GM12878 (cell line): ENCODE measurements at regions not wholly inside any gene's neighbourhood (a gene's known extent, or its start where the extent isn't known, plus 50 kb on each side); places are given as distances from the start of the nearest gene placed in this dataset.

Experiments
- ATAC-seq: fragments of 200-7000 bp; cut with Tn5 transposase; 3 replicates; pipeline ENCODE4 v1.9.1; 2020; ENCODE audit warnings: mild to moderate bottlenecking, moderate library complexity
- BruUV-seq: library from RNA; stranded (reverse); fragments of 400-500 nt; replicated peaks from 2 replicates; lab custom pipeline; 2021; lab: Mats Ljungman, UMichigan
- CTCF ChIA-PET: fragments of 300-600 bp; sonication (Branson Sonifier 250); formaldehyde crosslinking; extraction: SDS; loops from one replicate; lab custom pipeline; 2021; ENCODE audit warnings: inconsistent platforms; lab: Yijun Ruan, JAX
- POLR2A ChIA-PET: fragments of 350-600 bp; formaldehyde crosslinking; extraction: SDS; loops from one replicate; lab custom pipeline; 2021; ENCODE audit warnings: inconsistent platforms; lab: Charles Lee
- RAD21 ChIA-PET: fragments of 300-600 bp; sonication (Branson Sonifier 250); formaldehyde crosslinking; loops from one replicate; lab custom pipeline; 2023; ENCODE audit warnings: antibody characterized with exemption; ENCODE audit not compliant: unreplicated experiment; lab: Charles Lee
- SMC1A ChIA-PET: fragments of 300-600 bp; sonication (Branson Sonifier 250); formaldehyde crosslinking; loops from one replicate; lab custom pipeline; 2023; ENCODE audit not compliant: unreplicated experiment, uncharacterized antibody; lab: Charles Lee
- DNase-seq: peaks from one replicate; pipeline ENCODE4 v3.0.0-alpha.2; 2011; ENCODE audit warnings: low read depth, low spot score
- FAIRE-seq: peaks from 3 replicates; lab custom pipeline; 2011; peaks lifted over from hg19 to GRCh38; lab: Jason Lieb, UNC
- H2AFZ ChIP-seq: 2 replicates; pipeline ENCODE4 v1.6.0; 2011; ENCODE audit warnings: low read depth, low read length, control low read depth; ENCODE audit not compliant: control insufficient read depth
- H3K27ac ChIP-seq: 2 replicates; pipeline ENCODE4 v1.5.1; 2011; ENCODE audit warnings: control low read depth; ENCODE audit not compliant: control insufficient read depth, insufficient read depth
- H3K27me3 ChIP-seq, 2 experiments: replicated peaks in 1 of 2; 2 replicates each; pipeline versions ENCODE4 v1.6.0 to v1.6.1; 2011; ENCODE audit warnings: low read length in 1 of 2; ENCODE audit not compliant: control insufficient read depth in 2 of 2, insufficient read depth in 2 of 2
- H3K36me3 ChIP-seq, 2 experiments: 2 replicates each; pipeline ENCODE4 v1.5.1; 2011; ENCODE audit warnings: low read length in 1 of 2; ENCODE audit not compliant: control insufficient read depth in 2 of 2, insufficient read depth in 2 of 2
- H3K4me1 ChIP-seq: 2 replicates; pipeline ENCODE4 v1.6.1; 2011; ENCODE audit warnings: mild to moderate bottlenecking, low read length, moderate library complexity, mixed read lengths; ENCODE audit not compliant: control insufficient read depth, insufficient read depth
- H3K4me2 ChIP-seq: 2 replicates; pipeline ENCODE4 v1.6.0; 2011; ENCODE audit warnings: control low read depth; ENCODE audit not compliant: control insufficient read depth, insufficient read depth
- H3K4me3 ChIP-seq: fragments of 200-600 bp; sonication (generic); 2 replicates; pipeline ENCODE4 v1.5.1; 2016
- H3K79me2 ChIP-seq: 2 replicates; pipeline ENCODE4 v1.6.0; 2011; ENCODE audit warnings: low read length; ENCODE audit not compliant: control insufficient read depth, insufficient read depth
- H3K9ac ChIP-seq: 2 replicates; pipeline ENCODE4 v1.8.0; 2011; ENCODE audit warnings: low read length, control low read depth, mixed read lengths; ENCODE audit not compliant: control insufficient read depth, insufficient read depth
- H3K9me3 ChIP-seq: replicated peaks from 3 replicates; pipeline ENCODE4 v1.5.1; 2011; ENCODE audit warnings: mild to moderate bottlenecking, low read length; ENCODE audit not compliant: control insufficient read depth, insufficient read depth
- H4K20me1 ChIP-seq: 2 replicates; pipeline ENCODE4 v1.6.0; 2011; ENCODE audit not compliant: control insufficient read depth, insufficient read depth
- BCLAF1 ChIP-seq: fragments of 450-650 bp; IDR thresholded peaks from 2 replicates; pipeline ENCODE4 v1.6.1; 2017; ENCODE audit warnings: antibody characterized with exemption, mild to moderate bottlenecking, moderate library complexity
- ETV6 ChIP-seq, 2 experiments: fragments of 450-650 bp in 1 of 2; IDR thresholded peaks in 1 of 2; conservative IDR thresholded peaks in 1 of 2; 2 replicates each; pipeline ENCODE4 v1.6.1; 2014; ENCODE audit warnings: antibody characterized with exemption in 1 of 2, borderline replicate concordance in 1 of 2, low read depth in 1 of 2, mild to moderate bottlenecking in 1 of 2, moderate library complexity in 1 of 2
- HCFC1 ChIP-seq: fragments of 150-350 bp; IDR thresholded peaks from 2 replicates; pipeline ENCODE4 v1.6.1; 2014; ENCODE audit warnings: low read length
- HDGF ChIP-seq: fragments of 450-650 bp; IDR thresholded peaks from 2 replicates; pipeline ENCODE4 v1.6.1; 2016; ENCODE audit warnings: antibody characterized with exemption
- PAX5 ChIP-seq: IDR thresholded peaks from 2 replicates; pipeline ENCODE4 v1.6.1; 2011; ENCODE audit warnings: low read depth, low read length, borderline replicate concordance
- PKNOX1 ChIP-seq: fragments of 450-650 bp; IDR thresholded peaks from 2 replicates; pipeline ENCODE4 v1.6.1; 2016; ENCODE audit warnings: mild to moderate bottlenecking
- RB1 ChIP-seq: fragments of 450-650 bp; formaldehyde crosslinking; IDR thresholded peaks from 2 replicates; pipeline ENCODE4 v1.6.1; 2017; ENCODE audit warnings: mild to moderate bottlenecking, borderline replicate concordance
- RCOR1 ChIP-seq: conservative IDR thresholded peaks from 2 replicates; pipeline ENCODE4 v1.6.1; 2012; ENCODE audit warnings: low read depth, low read length, improper control_type of control experiment
- RELA ChIP-seq: fragments of 450-650 bp; IDR thresholded peaks from 2 replicates; pipeline ENCODE4 v1.8.0; 2014; ENCODE audit warnings: borderline replicate concordance; ENCODE audit not compliant: partially characterized antibody
- SMAD1 ChIP-seq: fragments of 450-650 bp; IDR thresholded peaks from 2 replicates; pipeline ENCODE4 v1.6.1; 2018; ENCODE audit warnings: mild to moderate bottlenecking, low read depth; ENCODE audit not compliant: partially characterized antibody
- TAF1 ChIP-seq: IDR thresholded peaks from 2 replicates; pipeline ENCODE4 v1.6.1; 2011; ENCODE audit warnings: mild to moderate bottlenecking, low read depth, low read length, borderline replicate concordance
- TCF3 ChIP-seq: IDR thresholded peaks from 2 replicates; pipeline ENCODE4 v1.6.1; 2012; ENCODE audit warnings: low read depth, mild to moderate bottlenecking, low read length, borderline replicate concordance; ENCODE audit not compliant: insufficient read depth
- WGBS: methylation state at CpG from one replicate; pipeline ENCODE4 v1.1.6; 2016; ENCODE audit warnings: low lambda C conversion rate; ENCODE audit not compliant: insufficient replicate concordance, insufficient coverage; ENCODE audit errors: missing lambda C conversion rate; 5-methylcytosine and 5-hydroxymethylcytosine counted together
- in situ Hi-C: fragments of 300-500 bp; cut with MboI; formaldehyde crosslinking; loops from 9 replicates; pipeline ENCODE4 v1.14.3; 2018; ENCODE audit warnings: mixed read lengths
- intact Hi-C: fragments of 100-400 bp; cut with micrococcal nuclease; formaldehyde crosslinking; loops from one replicate; pipeline ENCODE4 v1.14.2; 2022; ENCODE audit not compliant: unreplicated experiment
- TF ChIP-seq, protein P1 (sequence below): fragments of 450-650 bp; conservative IDR thresholded peaks from 2 replicates; pipeline ENCODE4 v1.6.1; 2017; ENCODE audit warnings: mild to moderate bottlenecking, moderate library complexity

GRCh38 chr18:57278933-57279332 is 73.4 kb upstream of the ST8SIA3 start:
- Histone ChIP-seq H3K79me2 (no peaks in the 10 kb centered on the region), H3K4me3 (no peak overlapping the region), H2AFZ (no peak overlapping the region), H3K9ac (no peak overlapping the region), H3K27ac (no peak overlapping the region), H3K9me3 (no peaks in the 10 kb centered on the region), H4K20me1 (no peaks in the 10 kb centered on the region), H3K27me3 (no peaks in the 10 kb centered on the region; a peak in 2 of 4 replicates), H3K4me1 (no peaks in the 10 kb centered on the region), H3K4me2 (no peak overlapping the region), H3K36me3 (no peaks in the 10 kb centered on the region)
- ChIA-PET CTCF (no interaction called here), RAD21 (no interaction called here), SMC1A (no interaction called here), POLR2A (no interaction called here)
- no TSS peak for BruUV-seq
- intact Hi-C loops: no loop called here
- DNase-seq: no peak
- in situ Hi-C loops: no loop called here
- no peak for FAIRE-seq
- no peak for ATAC-seq
- no peak for TF ChIP-seq ETV6 (conservative IDR thresholded peaks at IDR 0.05 in 1 of 2, IDR thresholded peaks at IDR 0.05 in 1 of 2; ENCODE audit: borderline replicate concordance in 1 of 2, low read depth in 1 of 2)
- TF ChIP-seq PKNOX1: no peak

- intact Hi-C loops: no loop called here
- no TSS peak for BruUV-seq
- Histone ChIP-seq H3K4me2 (no peak overlapping the region), H3K4me1 (peaks cover under 1% of the 10 kb centered on the region; the same call in 1 of the 2 replicates), H3K4me3 (no peak overlapping the region), H3K9me3 (no peaks in the 10 kb centered on the region), H3K79me2 (no peaks in the 10 kb centered on the region), H3K9ac (no peak overlapping the region), H2AFZ (no peak overlapping the region), H3K36me3 (no peaks in the 10 kb centered on the region), H3K27me3 (no peaks in the 10 kb centered on the region; a peak in 1 of 4 replicates), H3K27ac (no peak overlapping the region), H4K20me1 (no peaks in the 10 kb centered on the region)
- DNase-seq: no peak
- ATAC-seq: no peak
- ChIA-PET SMC1A (no interaction called here), RAD21 (no interaction called here), CTCF (no interaction called here), POLR2A (no interaction called here)
- 35% methylated on average over 5 of the region's 5 CpGs for WGBS
- in situ Hi-C loops: no loop called here
- no peak for FAIRE-seq
- no peak for TF ChIP-seq RCOR1
- TF ChIP-seq, protein P1, sequence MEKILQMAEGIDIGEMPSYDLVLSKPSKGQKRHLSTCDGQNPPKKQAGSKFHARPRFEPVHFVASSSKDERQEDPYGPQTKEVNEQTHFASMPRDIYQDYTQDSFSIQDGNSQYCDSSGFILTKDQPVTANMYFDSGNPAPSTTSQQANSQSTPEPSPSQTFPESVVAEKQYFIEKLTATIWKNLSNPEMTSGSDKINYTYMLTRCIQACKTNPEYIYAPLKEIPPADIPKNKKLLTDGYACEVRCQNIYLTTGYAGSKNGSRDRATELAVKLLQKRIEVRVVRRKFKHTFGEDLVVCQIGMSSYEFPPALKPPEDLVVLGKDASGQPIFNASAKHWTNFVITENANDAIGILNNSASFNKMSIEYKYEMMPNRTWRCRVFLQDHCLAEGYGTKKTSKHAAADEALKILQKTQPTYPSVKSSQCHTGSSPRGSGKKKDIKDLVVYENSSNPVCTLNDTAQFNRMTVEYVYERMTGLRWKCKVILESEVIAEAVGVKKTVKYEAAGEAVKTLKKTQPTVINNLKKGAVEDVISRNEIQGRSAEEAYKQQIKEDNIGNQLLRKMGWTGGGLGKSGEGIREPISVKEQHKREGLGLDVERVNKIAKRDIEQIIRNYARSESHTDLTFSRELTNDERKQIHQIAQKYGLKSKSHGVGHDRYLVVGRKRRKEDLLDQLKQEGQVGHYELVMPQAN: no peak
- no peak for TF ChIP-seq HCFC1
- TF ChIP-seq SMAD1: no peak
- no peak for TF ChIP-seq TAF1
- no peak for TF ChIP-seq TCF3
- TF ChIP-seq BCLAF1: no peak
- no peak for TF ChIP-seq HDGF
- TF ChIP-seq PAX5: no peak
- TF ChIP-seq RB1: no peak
- no peak for TF ChIP-seq RELA
These were observed 70.8 kb upstream of the ST8SIA3 start for GRCh38 chr18:57281519-57281918.
